ENCODE measurements at regions not wholly inside any gene's neighbourhood (a gene's known extent, or its start where the extent isn't known, plus 50 kb on each side); places are given as distances from the start of the nearest gene placed in this dataset.

DNA sequence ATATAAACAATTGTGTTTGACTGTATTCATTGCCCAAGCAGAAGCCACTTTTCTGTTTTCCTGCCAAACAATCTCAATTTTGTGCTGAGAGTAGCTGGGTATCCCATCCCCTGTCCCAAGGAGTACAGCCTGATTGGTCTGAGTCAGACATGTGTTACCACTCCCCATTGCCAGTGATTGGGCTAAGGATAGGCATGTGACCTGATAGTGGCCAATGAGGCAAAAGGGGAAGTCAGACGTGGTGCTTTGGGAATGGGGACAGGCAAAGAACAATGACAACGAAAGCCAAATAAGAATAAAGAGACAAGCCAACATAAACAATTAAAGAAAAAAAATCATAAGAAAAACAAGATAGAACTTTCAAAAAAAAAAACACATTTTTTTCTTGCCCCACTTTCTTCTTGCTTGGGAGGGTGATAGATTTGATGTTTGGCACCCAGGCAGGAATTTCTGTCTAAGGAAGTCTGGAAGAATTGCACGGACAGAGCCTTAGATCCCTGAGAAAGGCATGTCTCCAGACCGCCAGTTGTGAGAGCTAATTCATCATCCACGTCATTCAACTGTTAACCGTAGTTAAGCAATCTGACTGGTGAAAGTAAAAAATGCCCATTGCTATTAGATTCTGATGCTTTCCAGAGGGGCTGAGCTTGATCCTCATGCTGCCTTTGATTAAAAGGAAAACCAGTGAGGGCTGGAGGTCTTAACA lies 626.6 kb upstream of the TMEM132C start:
- Histone ChIP-seq H4K8ac (replicated peaks; ENCODE audit: insufficient read length, low read depth, low read length) (no peak overlapping the region), H2BK15ac (ENCODE audit: low read depth, low read length) (no peak overlapping the region), H3K18ac (ENCODE audit: insufficient read length, low read depth, low read length) (no peak overlapping the region), H2BK120ac (ENCODE audit: low read depth, low read length, poor library complexity, severe bottlenecking) (no peak overlapping the region), H4K91ac (ENCODE audit: insufficient read length, low read depth, low read length) (no peak overlapping the region), H3K4me1 (ENCODE audit: insufficient read depth, low read length) (no peaks in the 10 kb centered on the region; the same call in 1 of the 2 replicates), H2BK20ac (ENCODE audit: low read depth, low read length, poor library complexity, severe bottlenecking) (no peak overlapping the region), H3K27me3 (ENCODE audit: insufficient read depth, low read length) (no peaks in the 10 kb centered on the region), H3T11ph (ENCODE audit: low read length) (no peak overlapping the region), H3K79me2 (ENCODE audit: insufficient read depth, low read length) (no peaks in the 10 kb centered on the region), H3K23ac (ENCODE audit: insufficient read length, low read depth, low read length) (no peak overlapping the region), H3K9ac (ENCODE audit: extremely low read depth, insufficient read length, low read length) (no peak overlapping the region), H2BK12ac (ENCODE audit: insufficient read length, low read depth, low read length) (no peak overlapping the region), H3K27ac (ENCODE audit: insufficient read length, low read depth, low read length) (no peak overlapping the region), H3K23me2 (ENCODE audit: insufficient read length, low read depth, low read length, poor library complexity, severe bottlenecking) (no peaks in the 10 kb centered on the region), H3K4ac (ENCODE audit: low read depth, low read length) (no peak overlapping the region), H3K79me1 (ENCODE audit: insufficient read depth, low read depth, low read length, poor library complexity, severe bottlenecking) (no peaks in the 10 kb centered on the region), H4K20me1 (ENCODE audit: control insufficient read depth, insufficient read depth, insufficient read length) (no peaks in the 10 kb centered on the region), H2AFZ (ENCODE audit: low read length) (no peak overlapping the region), H3K9me3 (ENCODE audit: control insufficient read depth, low read depth, low read length) (no peaks in the 10 kb centered on the region), H3K14ac (ENCODE audit: insufficient read depth, low read length) (no peak overlapping the region), H4K5ac (ENCODE audit: insufficient read length, low read depth, low read length) (no peak overlapping the region), H2AK5ac (ENCODE audit: insufficient read length, low read length) (no peak overlapping the region), H3K4me2 (ENCODE audit: insufficient read depth, insufficient read length, low read length) (no peak overlapping the region), H2BK5ac (ENCODE audit: insufficient read length, low read length) (no peak overlapping the region), H3K56ac (ENCODE audit: insufficient read length, low read depth, low read length) (no peak overlapping the region)
- no peak overlapping the region for H3K4me3 Mint-ChIP-seq
- no peaks in the 10 kb centered on the region; a peak in 1 of 7 replicates for H3K36me3 Mint-ChIP-seq (ENCODE audit: insufficient read depth in 1 of 3, low read depth in 3 of 3)
- peaks cover 9 to 18% of the 10 kb centered on the region in 2 experiments for H3K4me1 Mint-ChIP-seq
- DNase-seq: no peak
- H3K27me3 Mint-ChIP-seq (ENCODE audit: low read depth): no peaks in the 10 kb centered on the region; the same call in 1 of the 2 replicates
- TF ChIP-seq, protein P1, sequence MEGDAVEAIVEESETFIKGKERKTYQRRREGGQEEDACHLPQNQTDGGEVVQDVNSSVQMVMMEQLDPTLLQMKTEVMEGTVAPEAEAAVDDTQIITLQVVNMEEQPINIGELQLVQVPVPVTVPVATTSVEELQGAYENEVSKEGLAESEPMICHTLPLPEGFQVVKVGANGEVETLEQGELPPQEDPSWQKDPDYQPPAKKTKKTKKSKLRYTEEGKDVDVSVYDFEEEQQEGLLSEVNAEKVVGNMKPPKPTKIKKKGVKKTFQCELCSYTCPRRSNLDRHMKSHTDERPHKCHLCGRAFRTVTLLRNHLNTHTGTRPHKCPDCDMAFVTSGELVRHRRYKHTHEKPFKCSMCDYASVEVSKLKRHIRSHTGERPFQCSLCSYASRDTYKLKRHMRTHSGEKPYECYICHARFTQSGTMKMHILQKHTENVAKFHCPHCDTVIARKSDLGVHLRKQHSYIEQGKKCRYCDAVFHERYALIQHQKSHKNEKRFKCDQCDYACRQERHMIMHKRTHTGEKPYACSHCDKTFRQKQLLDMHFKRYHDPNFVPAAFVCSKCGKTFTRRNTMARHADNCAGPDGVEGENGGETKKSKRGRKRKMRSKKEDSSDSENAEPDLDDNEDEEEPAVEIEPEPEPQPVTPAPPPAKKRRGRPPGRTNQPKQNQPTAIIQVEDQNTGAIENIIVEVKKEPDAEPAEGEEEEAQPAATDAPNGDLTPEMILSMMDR (conservative IDR thresholded peaks at IDR 0.05): no peak
- WGBS (ENCODE audit: extremely low coverage, insufficient read length, low lambda C conversion rate): no CpG with 5 or more reads among the region's 6 CpGs
- H3K9me3 Mint-ChIP-seq: no peaks in the 10 kb centered on the region
- H3K27ac Mint-ChIP-seq: no peak overlapping the region; a peak in 1 of 7 replicates

Measured in H9 (cell line).